ENCODE measurements at regions not wholly inside any gene's neighbourhood (a gene's known extent, or its start where the extent isn't known, plus 50 kb on each side); places are given as distances from the start of the nearest gene placed in this dataset.

GRCh38 chr18:64851726-64852125, 702.8 kb upstream of the LINC00305 start:
- TF ChIP-seq ZNF668 (CRISPR knock-in tag; IDR thresholded peaks at IDR 0.05): no peak
- TF ChIP-seq ZNF263 (CRISPR knock-in tag; IDR thresholded peaks at IDR 0.05; ENCODE audit: borderline replicate concordance): no peak
- no peak for TF ChIP-seq JUN (IDR thresholded peaks at IDR 0.05; ENCODE audit: borderline replicate concordance, low read depth, low read length)
- no peak for TF ChIP-seq JUN (CRISPR knock-in tag; IDR thresholded peaks at IDR 0.05; ENCODE audit: borderline replicate concordance)
- no peak for TF ChIP-seq FOXM1 (IDR thresholded peaks at IDR 0.05; ENCODE audit: low read depth)
- TF ChIP-seq FOXM1 (CRISPR knock-in tag; IDR thresholded peaks at IDR 0.05; ENCODE audit: low read depth): no peak
- TF ChIP-seq ZNF134 (CRISPR knock-in tag; conservative IDR thresholded peaks at IDR 0.05): no peak
- no peak for TF ChIP-seq HOXB6 (CRISPR knock-in tag; IDR thresholded peaks at IDR 0.05; ENCODE audit: borderline replicate concordance)
- TF ChIP-seq MXD1 (CRISPR knock-in tag; IDR thresholded peaks at IDR 0.05; ENCODE audit: borderline replicate concordance, poor library complexity, severe bottlenecking): no peak
- no peak for TF ChIP-seq POLR2A (conservative IDR thresholded peaks at IDR 0.05)
- TF ChIP-seq BHLHE40 (IDR thresholded peaks at IDR 0.05; ENCODE audit: low read length): no peak
- TF ChIP-seq SIRT6 (IDR thresholded peaks at IDR 0.05; ENCODE audit: low read depth, low read length): no peak
- TF ChIP-seq, protein P1, sequence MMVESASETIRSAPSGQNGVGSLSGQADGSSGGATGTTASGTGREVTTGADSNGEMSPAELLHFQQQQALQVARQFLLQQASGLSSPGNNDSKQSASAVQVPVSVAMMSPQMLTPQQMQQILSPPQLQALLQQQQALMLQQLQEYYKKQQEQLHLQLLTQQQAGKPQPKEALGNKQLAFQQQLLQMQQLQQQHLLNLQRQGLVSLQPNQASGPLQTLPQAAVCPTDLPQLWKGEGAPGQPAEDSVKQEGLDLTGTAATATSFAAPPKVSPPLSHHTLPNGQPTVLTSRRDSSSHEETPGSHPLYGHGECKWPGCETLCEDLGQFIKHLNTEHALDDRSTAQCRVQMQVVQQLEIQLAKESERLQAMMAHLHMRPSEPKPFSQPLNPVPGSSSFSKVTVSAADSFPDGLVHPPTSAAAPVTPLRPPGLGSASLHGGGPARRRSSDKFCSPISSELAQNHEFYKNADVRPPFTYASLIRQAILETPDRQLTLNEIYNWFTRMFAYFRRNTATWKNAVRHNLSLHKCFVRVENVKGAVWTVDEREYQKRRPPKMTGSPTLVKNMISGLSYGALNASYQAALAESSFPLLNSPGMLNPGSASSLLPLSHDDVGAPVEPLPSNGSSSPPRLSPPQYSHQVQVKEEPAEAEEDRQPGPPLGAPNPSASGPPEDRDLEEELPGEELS (CRISPR knock-in tag; IDR thresholded peaks at IDR 0.05; ENCODE audit: borderline replicate concordance): no peak

Measured in K562 (cell line).